HG03442 (cell line): ENCODE measurements at regions not wholly inside any gene's neighbourhood (a gene's known extent, or its start where the extent isn't known, plus 50 kb on each side); places are given as distances from the start of the nearest gene placed in this dataset.
"Not testable (repeated sequence)": the region's sequence is repeated elsewhere in the genome, so short reads cannot be mapped to it uniquely, and the experiment has no call there.

ENCODE experiments used
- ATAC-seq: cut with Tn5 transposase; IDR thresholded peaks from one replicate; pipeline ENCODE4 v1.9.1; 2021; ENCODE audit warnings: mild to moderate bottlenecking, moderate library complexity; ENCODE audit not compliant: unreplicated experiment

DNA sequence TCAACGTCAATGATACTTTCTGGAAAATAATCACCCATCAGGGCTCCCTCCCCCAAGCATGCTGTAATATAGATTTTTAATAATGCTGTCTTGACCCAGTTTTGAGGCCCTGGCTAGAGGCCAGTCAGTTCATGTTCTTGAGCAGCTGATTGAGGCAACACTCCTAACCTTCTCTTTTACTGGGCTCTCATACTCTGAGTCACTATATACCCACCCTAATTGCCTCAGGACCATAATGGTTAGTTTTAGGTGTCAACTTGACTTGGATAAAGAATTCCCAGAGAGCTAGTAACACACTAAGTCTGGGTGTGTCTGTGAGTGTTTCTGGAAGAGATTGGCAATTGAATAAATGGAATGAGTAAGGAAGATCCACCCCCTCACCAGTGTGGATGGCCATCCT lies 527.0 kb upstream of the ATP2B1 start:
- ATAC-seq: no peak

- ATAC-seq: no peak
Observed at GRCh38 chr12:90234472-90234871, 525.8 kb upstream of the ATP2B1 start.

DNA sequence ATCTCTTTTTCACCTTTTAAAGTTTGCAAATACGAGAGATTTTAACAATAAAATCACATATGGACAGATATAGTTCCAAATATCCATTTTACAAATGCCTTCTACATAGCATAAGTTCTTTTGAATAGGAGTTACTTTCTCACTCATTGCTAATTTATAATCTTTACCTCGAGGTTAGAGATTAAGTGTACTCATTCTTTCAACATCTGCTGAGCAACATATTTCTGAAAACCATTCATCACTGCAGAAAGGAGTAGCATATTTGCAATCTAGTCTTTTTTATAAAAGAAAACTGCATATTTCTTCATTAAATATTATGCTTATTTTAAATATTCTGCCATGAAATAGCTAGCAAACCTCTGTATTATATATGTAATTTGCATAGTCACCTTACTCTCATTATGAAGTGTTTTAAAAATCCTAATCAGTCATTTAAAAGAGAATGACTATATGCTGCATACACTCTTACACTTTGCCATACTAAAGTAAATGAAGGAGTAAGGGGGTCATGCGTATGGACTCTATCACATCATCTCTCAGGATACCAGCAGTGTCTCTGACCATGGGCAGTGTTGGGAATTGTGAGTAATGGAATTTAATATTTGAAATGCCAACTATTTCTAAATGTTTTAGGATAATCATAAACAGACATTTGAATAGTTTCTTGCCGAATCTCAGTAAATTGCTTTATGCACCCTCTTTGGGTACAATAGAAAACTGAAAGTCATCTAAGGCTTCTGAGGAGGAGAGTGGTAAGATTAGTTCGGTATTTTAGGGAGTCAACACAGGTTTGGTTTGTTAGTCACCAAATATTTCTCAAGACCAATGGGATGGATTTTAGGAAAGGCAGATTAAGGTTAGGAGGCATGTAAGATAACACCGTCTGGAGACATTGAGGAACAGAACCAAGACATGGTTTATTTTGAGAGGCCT lies 524.8 kb upstream of the ATP2B1 start:
- no peak for ATAC-seq

GRCh38 chr12:90229407-90230170 lies 521.0 kb upstream of the ATP2B1 start:
- ATAC-seq: no peak

DNA sequence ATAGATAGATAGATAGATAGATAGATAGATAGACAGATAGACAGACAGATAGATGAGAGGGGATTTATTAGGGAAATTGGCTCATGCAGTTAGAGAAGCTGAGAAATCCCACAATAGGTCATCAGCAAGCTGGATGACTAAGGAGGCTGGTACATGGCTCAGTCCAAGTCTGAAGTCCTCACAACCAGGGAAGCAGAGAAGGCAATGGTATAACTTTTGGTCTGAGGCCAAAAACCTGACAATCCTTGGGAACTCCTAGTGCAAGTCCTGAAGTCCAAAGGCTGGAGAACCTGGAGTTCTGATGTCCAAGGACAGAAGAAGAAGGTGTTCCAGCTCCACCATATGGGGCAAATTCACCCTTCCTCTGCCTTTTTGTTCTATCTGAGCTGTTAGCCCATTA lies 517.6 kb upstream of the ATP2B1 start:
- ATAC-seq: no peak

GRCh38 chr12:90216815-90217214 lies 508.2 kb upstream of the ATP2B1 start:
- peak; percentile 79 for ATAC-seq

- ATAC-seq: no peak
Observed at GRCh38 chr12:90216020-90216552, 507.4 kb upstream of the ATP2B1 start.

- ATAC-seq: no peak
Observed at GRCh38 chr12:90211017-90211416, 502.4 kb upstream of the ATP2B1 start.

DNA sequence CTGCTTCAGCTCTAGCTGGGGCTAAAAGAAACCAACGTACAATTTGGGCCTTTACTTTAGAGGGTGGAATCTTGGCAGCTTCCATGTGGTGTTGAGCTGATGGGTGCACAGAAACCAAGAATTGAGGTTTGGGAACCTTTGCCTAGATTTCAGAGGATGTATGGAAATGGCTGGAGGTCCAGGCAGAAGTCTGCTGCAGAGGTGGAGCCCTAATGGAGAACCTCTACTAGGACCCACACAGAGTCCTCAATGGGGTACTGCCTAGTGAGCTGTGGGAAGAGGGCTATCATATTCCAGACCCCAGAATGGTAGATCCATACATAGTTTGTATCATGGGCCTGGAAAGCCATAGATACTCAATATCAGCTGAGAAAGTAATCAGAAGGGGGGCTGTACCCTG lies 500.4 kb upstream of the ATP2B1 start:
- no peak for ATAC-seq

DNA sequence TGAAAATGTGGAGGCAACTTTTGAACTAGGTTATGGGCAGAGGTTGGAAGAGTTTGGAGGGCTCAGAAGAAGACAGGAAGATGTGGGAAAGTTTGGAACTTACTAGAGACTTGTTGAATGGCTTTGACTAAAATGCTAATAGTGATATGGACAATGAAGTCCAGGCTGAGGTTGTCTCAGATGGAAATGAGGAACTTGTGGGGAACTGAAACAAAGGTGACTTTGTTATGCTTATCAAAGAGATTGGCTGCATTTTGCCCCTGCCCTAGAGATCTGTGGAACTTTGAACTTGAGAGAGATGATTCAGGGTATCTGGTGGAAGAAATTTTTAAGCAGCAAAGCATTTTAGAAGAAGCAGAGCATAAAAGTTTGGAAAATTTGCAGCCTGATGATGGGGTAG lies 499.7 kb upstream of the ATP2B1 start:
- ATAC-seq: not testable (repeated sequence)

GRCh38 chr12:90207799-90208198 lies 499.2 kb upstream of the ATP2B1 start:
- no peak for ATAC-seq

- no peak for ATAC-seq
Observed at GRCh38 chr12:90205165-90205564, 496.5 kb upstream of the ATP2B1 start.

- ATAC-seq: no peak
Observed at GRCh38 chr12:90203556-90203955, 494.9 kb upstream of the ATP2B1 start.

DNA sequence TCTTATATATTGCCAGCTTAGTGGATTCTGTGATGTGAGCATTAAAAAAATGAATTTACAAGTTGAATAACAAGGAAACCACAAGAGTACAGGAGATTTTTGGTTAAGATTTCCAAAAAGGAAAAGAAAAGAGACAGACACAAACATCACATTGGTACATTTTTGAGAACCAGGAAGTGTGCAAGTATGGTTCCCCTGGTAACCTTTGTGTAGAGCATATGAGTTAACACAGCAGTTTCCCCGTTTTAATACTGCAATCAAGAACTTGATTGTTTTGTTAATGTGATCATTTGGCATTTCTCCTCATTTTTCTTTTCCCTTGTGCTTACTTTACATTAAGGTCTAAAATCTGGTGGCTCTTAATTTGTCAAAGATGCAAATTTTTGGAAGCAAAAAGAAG lies 490.4 kb upstream of the ATP2B1 start:
- no peak for ATAC-seq

- ATAC-seq: no peak
Observed at GRCh38 chr12:90193500-90193899, 484.9 kb upstream of the ATP2B1 start.

GRCh38 chr12:90188857-90189256 lies 480.2 kb upstream of the ATP2B1 start:
- ATAC-seq: no peak

- ATAC-seq: no peak
Observed at GRCh38 chr12:90183201-90183600, 474.6 kb upstream of the ATP2B1 start.

- ATAC-seq: no peak
Observed at GRCh38 chr12:90181216-90181615, 472.6 kb upstream of the ATP2B1 start.

- ATAC-seq: no peak
Observed at GRCh38 chr12:90174956-90175355, 466.3 kb upstream of the ATP2B1 start.

DNA sequence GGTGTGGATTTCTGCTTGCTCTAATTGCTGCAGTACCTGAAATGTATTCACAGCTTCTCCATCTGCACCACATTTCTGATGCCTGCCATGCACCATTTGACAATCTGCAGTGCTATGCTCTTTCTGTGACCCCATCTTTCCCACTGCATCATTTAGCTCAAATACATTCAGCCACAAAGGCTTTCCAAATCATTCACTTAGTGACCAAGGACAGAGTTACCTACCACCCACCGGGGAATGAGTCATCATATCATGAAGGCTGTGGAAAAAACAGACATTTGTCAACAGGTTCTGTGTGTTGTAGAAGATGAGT lies 465.5 kb upstream of the ATP2B1 start:
- peak; percentile 95 for ATAC-seq

GRCh38 chr12:90173499-90174197 lies 465.0 kb upstream of the ATP2B1 start:
- no peak for ATAC-seq
